Endothelial cell of umbilical vein (primary cell): ENCODE measurements at regions not wholly inside any gene's neighbourhood (a gene's known extent, or its start where the extent isn't known, plus 50 kb on each side); places are given as distances from the start of the nearest gene placed in this dataset.

Experiments
- EZH2 ChIP-seq: IDR thresholded peaks from 2 replicates; pipeline ENCODE4 v1.6.1; 2012; ENCODE audit warnings: borderline replicate concordance, low read depth, mild to moderate bottlenecking, moderate library complexity, low read length, inconsistent platforms; ENCODE audit not compliant: severe bottlenecking
- MYC ChIP-seq: IDR thresholded peaks from one replicate; pipeline ENCODE4 v1.6.1; 2011; ENCODE audit warnings: mild to moderate bottlenecking, low read depth, low read length
- POLR2A ChIP-seq: IDR thresholded peaks from 2 replicates; pipeline ENCODE4 v1.6.1; 2012; ENCODE audit warnings: low read depth, mild to moderate bottlenecking, control low read depth, low read length
- POLR2AphosphoS5 ChIP-seq: IDR thresholded peaks from 2 replicates; pipeline ENCODE4 v1.6.1; 2012; ENCODE audit warnings: low read depth, mild to moderate bottlenecking, control low read depth, low read length, moderate library complexity; ENCODE audit not compliant: insufficient read depth
- TF ChIP-seq, protein P1 (sequence below), 2 donors: IDR thresholded peaks; 1 replicate in 1 of 2; 2 replicates in 1 of 2; pipeline ENCODE4 v1.5.1; 2011; ENCODE audit warnings: low read length in 2 of 2, mild to moderate bottlenecking in 2 of 2, moderate library complexity in 2 of 2, control low read depth in 1 of 2, inconsistent platforms in 1 of 2, low read depth in 1 of 2; ENCODE audit not compliant: insufficient read depth in 1 of 2; ENCODE audit errors: extremely low read depth in 1 of 2

DNA sequence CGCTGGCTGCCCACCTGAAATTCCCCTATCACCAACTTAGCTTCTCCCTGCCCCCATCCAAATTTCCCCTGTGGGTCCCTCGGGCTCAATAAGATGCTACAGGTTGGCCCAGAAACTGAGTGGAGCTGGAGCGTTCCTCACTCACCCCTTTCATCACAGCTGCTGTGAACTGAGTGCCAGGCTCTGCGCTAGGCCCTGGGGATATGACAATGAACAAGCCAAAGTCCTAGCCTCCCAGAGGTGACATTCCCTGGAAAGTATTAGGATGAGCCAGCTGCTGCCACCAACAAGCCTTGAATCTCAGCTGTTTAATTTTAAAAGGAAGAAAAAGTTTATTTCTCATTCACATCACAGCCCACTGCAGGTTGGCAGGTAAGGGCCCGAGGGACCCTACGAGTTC is 86.6 kb upstream of the EYA2 start:
- TF ChIP-seq, protein P1, sequence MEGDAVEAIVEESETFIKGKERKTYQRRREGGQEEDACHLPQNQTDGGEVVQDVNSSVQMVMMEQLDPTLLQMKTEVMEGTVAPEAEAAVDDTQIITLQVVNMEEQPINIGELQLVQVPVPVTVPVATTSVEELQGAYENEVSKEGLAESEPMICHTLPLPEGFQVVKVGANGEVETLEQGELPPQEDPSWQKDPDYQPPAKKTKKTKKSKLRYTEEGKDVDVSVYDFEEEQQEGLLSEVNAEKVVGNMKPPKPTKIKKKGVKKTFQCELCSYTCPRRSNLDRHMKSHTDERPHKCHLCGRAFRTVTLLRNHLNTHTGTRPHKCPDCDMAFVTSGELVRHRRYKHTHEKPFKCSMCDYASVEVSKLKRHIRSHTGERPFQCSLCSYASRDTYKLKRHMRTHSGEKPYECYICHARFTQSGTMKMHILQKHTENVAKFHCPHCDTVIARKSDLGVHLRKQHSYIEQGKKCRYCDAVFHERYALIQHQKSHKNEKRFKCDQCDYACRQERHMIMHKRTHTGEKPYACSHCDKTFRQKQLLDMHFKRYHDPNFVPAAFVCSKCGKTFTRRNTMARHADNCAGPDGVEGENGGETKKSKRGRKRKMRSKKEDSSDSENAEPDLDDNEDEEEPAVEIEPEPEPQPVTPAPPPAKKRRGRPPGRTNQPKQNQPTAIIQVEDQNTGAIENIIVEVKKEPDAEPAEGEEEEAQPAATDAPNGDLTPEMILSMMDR (IDR thresholded peaks at IDR 0.05; ENCODE audit: extremely low read depth in 1 of 2, insufficient read depth in 1 of 2, low read depth in 1 of 2, low read length in 2 of 2): no peak
- TF ChIP-seq MYC: no peak
- TF ChIP-seq EZH2: no peak
- TF ChIP-seq POLR2AphosphoS5: no peak
- TF ChIP-seq POLR2A: no peak
